ENCODE measurements at regions not wholly inside any gene's neighbourhood (a gene's known extent, or its start where the extent isn't known, plus 50 kb on each side); places are given as distances from the start of the nearest gene placed in this dataset.

DNA sequence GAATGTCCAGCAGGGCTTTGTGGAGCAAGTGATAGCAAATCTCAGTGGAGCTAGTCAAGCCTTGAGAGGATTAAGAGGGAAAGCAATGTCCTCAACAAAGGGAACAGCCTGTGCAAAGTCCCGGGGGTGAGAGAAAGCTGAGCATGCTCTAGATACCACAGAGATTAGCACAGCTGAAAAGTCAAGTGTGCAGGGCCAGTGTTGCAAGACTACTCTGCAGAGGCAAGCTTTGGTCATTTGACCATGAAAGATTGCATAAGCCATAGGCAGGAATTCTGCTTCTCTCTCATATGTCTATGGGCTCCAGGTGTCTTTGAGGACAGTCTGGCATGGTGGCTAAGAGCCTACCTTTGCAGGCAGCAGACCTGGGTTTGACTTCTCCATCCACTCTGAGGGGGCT, 181.0 kb upstream of the JUN start:
- TF ChIP-seq, protein P1, sequence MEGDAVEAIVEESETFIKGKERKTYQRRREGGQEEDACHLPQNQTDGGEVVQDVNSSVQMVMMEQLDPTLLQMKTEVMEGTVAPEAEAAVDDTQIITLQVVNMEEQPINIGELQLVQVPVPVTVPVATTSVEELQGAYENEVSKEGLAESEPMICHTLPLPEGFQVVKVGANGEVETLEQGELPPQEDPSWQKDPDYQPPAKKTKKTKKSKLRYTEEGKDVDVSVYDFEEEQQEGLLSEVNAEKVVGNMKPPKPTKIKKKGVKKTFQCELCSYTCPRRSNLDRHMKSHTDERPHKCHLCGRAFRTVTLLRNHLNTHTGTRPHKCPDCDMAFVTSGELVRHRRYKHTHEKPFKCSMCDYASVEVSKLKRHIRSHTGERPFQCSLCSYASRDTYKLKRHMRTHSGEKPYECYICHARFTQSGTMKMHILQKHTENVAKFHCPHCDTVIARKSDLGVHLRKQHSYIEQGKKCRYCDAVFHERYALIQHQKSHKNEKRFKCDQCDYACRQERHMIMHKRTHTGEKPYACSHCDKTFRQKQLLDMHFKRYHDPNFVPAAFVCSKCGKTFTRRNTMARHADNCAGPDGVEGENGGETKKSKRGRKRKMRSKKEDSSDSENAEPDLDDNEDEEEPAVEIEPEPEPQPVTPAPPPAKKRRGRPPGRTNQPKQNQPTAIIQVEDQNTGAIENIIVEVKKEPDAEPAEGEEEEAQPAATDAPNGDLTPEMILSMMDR (optimal IDR thresholded peaks at IDR 0.05 in 1 of 3, IDR thresholded peaks at IDR 0.05 in 1 of 3, conservative IDR thresholded peaks at IDR 0.05 in 1 of 3; ENCODE audit: extremely low read depth in 1 of 3, insufficient read depth in 2 of 3, low read length in 3 of 3): no peak
- no peak for TF ChIP-seq EZH2 (IDR thresholded peaks at IDR 0.05; ENCODE audit: low read length)
